ENCODE measurements at regions not wholly inside any gene's neighbourhood (a gene's known extent, or its start where the extent isn't known, plus 50 kb on each side); places are given as distances from the start of the nearest gene placed in this dataset.

- TF ChIP-seq, protein P1, sequence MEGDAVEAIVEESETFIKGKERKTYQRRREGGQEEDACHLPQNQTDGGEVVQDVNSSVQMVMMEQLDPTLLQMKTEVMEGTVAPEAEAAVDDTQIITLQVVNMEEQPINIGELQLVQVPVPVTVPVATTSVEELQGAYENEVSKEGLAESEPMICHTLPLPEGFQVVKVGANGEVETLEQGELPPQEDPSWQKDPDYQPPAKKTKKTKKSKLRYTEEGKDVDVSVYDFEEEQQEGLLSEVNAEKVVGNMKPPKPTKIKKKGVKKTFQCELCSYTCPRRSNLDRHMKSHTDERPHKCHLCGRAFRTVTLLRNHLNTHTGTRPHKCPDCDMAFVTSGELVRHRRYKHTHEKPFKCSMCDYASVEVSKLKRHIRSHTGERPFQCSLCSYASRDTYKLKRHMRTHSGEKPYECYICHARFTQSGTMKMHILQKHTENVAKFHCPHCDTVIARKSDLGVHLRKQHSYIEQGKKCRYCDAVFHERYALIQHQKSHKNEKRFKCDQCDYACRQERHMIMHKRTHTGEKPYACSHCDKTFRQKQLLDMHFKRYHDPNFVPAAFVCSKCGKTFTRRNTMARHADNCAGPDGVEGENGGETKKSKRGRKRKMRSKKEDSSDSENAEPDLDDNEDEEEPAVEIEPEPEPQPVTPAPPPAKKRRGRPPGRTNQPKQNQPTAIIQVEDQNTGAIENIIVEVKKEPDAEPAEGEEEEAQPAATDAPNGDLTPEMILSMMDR (conservative IDR thresholded peaks at IDR 0.05; ENCODE audit: low read length), result no peak
- TF ChIP-seq EZH2phosphoT487 (IDR thresholded peaks at IDR 0.05; ENCODE audit: borderline replicate concordance, low read depth, low read length), result no peak
These were observed 234.9 kb upstream of the CAND1 start for GRCh38 chr12:67034110-67034879.
